ENCODE measurements at regions not wholly inside any gene's neighbourhood (a gene's known extent, or its start where the extent isn't known, plus 50 kb on each side); places are given as distances from the start of the nearest gene placed in this dataset.

- Histone ChIP-seq H3K27ac (no peak overlapping the region), H3K27me3 (no peaks in the 10 kb centered on the region), H3K4me1 (no peaks in the 10 kb centered on the region), H3K4me3 (no peak overlapping the region), H3K36me3 (no peaks in the 10 kb centered on the region), H3K9me3 (peaks cover 0 to 15% (median 0%) of the 10 kb centered on the region in 4 donors)
- intact Hi-C loops (cut with DNase I; ENCODE audit: low total_unique reads), result no loop called here
- no peak for TF ChIP-seq POLR2AphosphoS5 (IDR thresholded peaks at IDR 0.05)
- TF ChIP-seq EP300 (IDR thresholded peaks at IDR 0.05), result no peak
- TF ChIP-seq CTCF (IDR thresholded peaks at IDR 0.05), result no peak
- TF ChIP-seq POLR2A (IDR thresholded peaks at IDR 0.05), result no peak
- 70 to 85% (median 79%) methylated on average over 1 of the region's 1 CpG for WGBS, 5 donors
- DNase-seq, result no peak
These were observed 499.1 kb upstream of the FSIP2 start for GRCh38 chr2:185239491-185239890.

- WGBS, 5 donors, result 59 to 81% (median 75%) methylated on average over 4 of the region's 4 CpGs
- no peaks in the 10 kb centered on the region for H3K36me3 ChIP-seq
- H3K9me3 ChIP-seq, result peaks cover 0 to 27% (median 0%) of the 10 kb centered on the region in 4 donors
- H3K4me1 ChIP-seq, result no peaks in the 10 kb centered on the region
- no peak overlapping the region for H3K4me3 ChIP-seq
- no peak overlapping the region for H3K27ac ChIP-seq
- intact Hi-C loops (cut with DNase I; ENCODE audit: low total_unique reads), result no loop called here
- no peak for DNase-seq
- H3K27me3 ChIP-seq, result no peaks in the 10 kb centered on the region
- no peak for TF ChIP-seq POLR2A (IDR thresholded peaks at IDR 0.05)
- no peak for TF ChIP-seq POLR2AphosphoS5 (IDR thresholded peaks at IDR 0.05)
- TF ChIP-seq CTCF (IDR thresholded peaks at IDR 0.05), result no peak
- TF ChIP-seq EP300 (IDR thresholded peaks at IDR 0.05), result no peak
These were observed 497.8 kb upstream of the FSIP2 start for GRCh38 chr2:185240796-185241195.

GRCh38 chr2:185241556-185241955, 497.0 kb upstream of the FSIP2 start:
- Histone ChIP-seq H3K9me3 (peaks cover 0 to 24% (median 0%) of the 10 kb centered on the region in 4 donors), H3K27ac (no peak overlapping the region), H3K36me3 (no peaks in the 10 kb centered on the region), H3K27me3 (no peaks in the 10 kb centered on the region), H3K4me3 (no peak overlapping the region), H3K4me1 (no peaks in the 10 kb centered on the region)
- TF ChIP-seq EP300 (IDR thresholded peaks at IDR 0.05), result no peak
- no peak for TF ChIP-seq POLR2A (IDR thresholded peaks at IDR 0.05)
- no peak for TF ChIP-seq POLR2AphosphoS5 (IDR thresholded peaks at IDR 0.05)
- no peak for TF ChIP-seq CTCF (IDR thresholded peaks at IDR 0.05)
- WGBS, 5 donors, result 86 to 93% (median 89%) methylated on average over 13 of the region's 13 CpGs
- intact Hi-C loops (cut with DNase I; ENCODE audit: low total_unique reads), result no loop called here
- no peak for DNase-seq

- TF ChIP-seq POLR2A (IDR thresholded peaks at IDR 0.05) (no peak), CTCF (IDR thresholded peaks at IDR 0.05) (no peak), POLR2AphosphoS5 (IDR thresholded peaks at IDR 0.05) (no peak), EP300 (IDR thresholded peaks at IDR 0.05) (no peak)
- WGBS, 5 donors, result 77 to 92% (median 85%) methylated on average over 2 of the region's 2 CpGs
- DNase-seq, result no peak
These were observed 496.1 kb upstream of the FSIP2 start for GRCh38 chr2:185242462-185242861.

More at GRCh38 chr2:185242462-185242861, 496.1 kb upstream of the FSIP2 start:
- Histone ChIP-seq H3K4me3 (no peak overlapping the region), H3K9me3 (peaks cover 0 to 19% (median 0%) of the 10 kb centered on the region in 4 donors), H3K36me3 (no peaks in the 10 kb centered on the region), H3K27ac (no peak overlapping the region), H3K27me3 (no peaks in the 10 kb centered on the region), H3K4me1 (no peaks in the 10 kb centered on the region)
- intact Hi-C loops (cut with DNase I; ENCODE audit: low total_unique reads), result no loop called here

Data from stomach (tissue), 8 donors.